GM21717 (cell line): ENCODE measurements at regions not wholly inside any gene's neighbourhood (a gene's known extent, or its start where the extent isn't known, plus 50 kb on each side); places are given as distances from the start of the nearest gene placed in this dataset.

Experiments
- ATAC-seq: cut with Tn5 transposase; IDR thresholded peaks from one replicate; pipeline ENCODE4 v1.9.1; 2021; ENCODE audit warnings: mild to moderate bottlenecking, moderate library complexity; ENCODE audit not compliant: unreplicated experiment

GRCh38 chrX:96311366-96311765 is 373.3 kb upstream of the DIAPH2 start:
- no peak for ATAC-seq

- no peak for ATAC-seq
These were observed 369.7 kb upstream of the DIAPH2 start for GRCh38 chrX:96314985-96315384.

GRCh38 chrX:96361844-96362243 is 322.8 kb upstream of the DIAPH2 start:
- ATAC-seq, result no peak

- ATAC-seq, result no peak
These were observed 312.2 kb upstream of the DIAPH2 start for GRCh38 chrX:96372313-96373046.

- ATAC-seq, result no peak
These were observed 311.6 kb upstream of the DIAPH2 start for GRCh38 chrX:96373047-96373355.

- ATAC-seq, result no peak
These were observed 308.4 kb upstream of the DIAPH2 start for GRCh38 chrX:96376266-96376665.

GRCh38 chrX:96379951-96380350 is 304.7 kb upstream of the DIAPH2 start:
- ATAC-seq, result no peak

- ATAC-seq, result no peak
These were observed 302.6 kb upstream of the DIAPH2 start for GRCh38 chrX:96382018-96382417.

- no peak for ATAC-seq
These were observed 301.2 kb upstream of the DIAPH2 start for GRCh38 chrX:96383428-96383827.

- ATAC-seq, result no peak
These were observed 298.3 kb upstream of the DIAPH2 start for GRCh38 chrX:96386325-96386724.

GRCh38 chrX:96386981-96387380 is 297.7 kb upstream of the DIAPH2 start:
- ATAC-seq, result no peak

- ATAC-seq, result no peak
These were observed 296.8 kb upstream of the DIAPH2 start for GRCh38 chrX:96387801-96388200.

- ATAC-seq, result no peak
These were observed 295.2 kb upstream of the DIAPH2 start for GRCh38 chrX:96389281-96390047.

- no peak for ATAC-seq
These were observed 290.0 kb upstream of the DIAPH2 start for GRCh38 chrX:96394598-96394997.

- ATAC-seq, result no peak
These were observed 281.2 kb upstream of the DIAPH2 start for GRCh38 chrX:96403446-96403845.

- ATAC-seq, result no peak
These were observed 278.8 kb upstream of the DIAPH2 start for GRCh38 chrX:96405842-96406241.

- ATAC-seq, result no peak
These were observed 277.6 kb upstream of the DIAPH2 start for GRCh38 chrX:96407072-96407471.

GRCh38 chrX:96407501-96407900 is 277.1 kb upstream of the DIAPH2 start:
- no peak for ATAC-seq

- ATAC-seq, result no peak
These were observed 276.7 kb upstream of the DIAPH2 start for GRCh38 chrX:96407981-96408380.

GRCh38 chrX:96410927-96411326 is 273.7 kb upstream of the DIAPH2 start:
- ATAC-seq, result no peak

GRCh38 chrX:96417695-96418094 is 266.9 kb upstream of the DIAPH2 start:
- ATAC-seq, result no peak

- no peak for ATAC-seq
These were observed 260.6 kb upstream of the DIAPH2 start for GRCh38 chrX:96424007-96424406.

- ATAC-seq, result no peak
These were observed 259.4 kb upstream of the DIAPH2 start for GRCh38 chrX:96425200-96425599.
